Psoas muscle (tissue), 7 donors: ENCODE measurements at regions not wholly inside any gene's neighbourhood (a gene's known extent, or its start where the extent isn't known, plus 50 kb on each side); places are given as distances from the start of the nearest gene placed in this dataset.

Experiments used
- ATAC-seq, 4 donors: fragments of 200-7000 bp; cut with Tn5 transposase; one replicate each; pipeline ENCODE4 v1.9.1; 2020; ENCODE audit warnings: moderate library complexity in 3 of 4, mild to moderate bottlenecking in 2 of 4
- DNase-seq, 2 donors: peaks; one replicate each; pipeline ENCODE4 v3.0.0-alpha.2; 2020
- H3K27ac ChIP-seq: fragments of 200-600 bp; one replicate; pipeline ENCODE4 v1.8.0; 2022
- H3K27me3 ChIP-seq, 3 donors: fragments of 200-600 bp in 1 of 3; one replicate each; pipeline versions ENCODE4 v1.6.1 to v1.8.0; 2013 to 2022; ENCODE audit warnings: low read length in 2 of 3, mild to moderate bottlenecking in 2 of 3, moderate library complexity in 1 of 3; ENCODE audit not compliant: insufficient read depth in 3 of 3
- H3K36me3 ChIP-seq, 2 donors: fragments of 200-600 bp in 1 of 2; one replicate each; pipeline versions ENCODE4 v1.6.1 to v1.8.0; 2013 to 2022; ENCODE audit warnings: low read depth in 1 of 2, mild to moderate bottlenecking in 1 of 2, moderate library complexity in 1 of 2; ENCODE audit not compliant: insufficient read depth in 1 of 2
- H3K4me1 ChIP-seq: fragments of 200-600 bp; one replicate; pipeline ENCODE4 v1.8.0; 2022
- H3K4me3 ChIP-seq: fragments of 200-600 bp; one replicate; pipeline ENCODE4 v1.8.0; 2022; ENCODE audit warnings: mild to moderate bottlenecking
- H3K9me3 ChIP-seq: fragments of 200-600 bp; one replicate; pipeline ENCODE4 v1.8.0; 2022
- WGBS, 3 donors: extraction: QIAGEN DNeasy Blood & Tissue Kit; methylation state at CpG; one replicate each; pipeline versions ENCODE4 v1.1.6 to v1.1.7; 2013; 5-methylcytosine and 5-hydroxymethylcytosine counted together
- intact Hi-C, 2 donors: fragments of 100-400 bp; cut with DNase I; formaldehyde crosslinking; loops; one replicate each; pipeline versions ENCODE4 v1.11.0 to v1.14.2; 2022
- TF ChIP-seq, protein P1 (sequence below): fragments of 200-600 bp; IDR thresholded peaks from one replicate; pipeline ENCODE4 v1.8.0; 2022; ENCODE audit warnings: antibody characterized with exemption
- donor health status: healthy with polysubstance abuse.
- donor health status: DM: no; HTN: no; CAD: no; lungs with moderate emphysema.
- donor health status: Bipolar disorder and iron deficiency.
- donor health status: healthy.
- donor health status: DM: yes; HTN: yes; CAD: no.
- donor health status: DM: no; HTN: no; CAD: no.
- donor health status: DM: yes; HTN: yes; CAD: no.

DNA sequence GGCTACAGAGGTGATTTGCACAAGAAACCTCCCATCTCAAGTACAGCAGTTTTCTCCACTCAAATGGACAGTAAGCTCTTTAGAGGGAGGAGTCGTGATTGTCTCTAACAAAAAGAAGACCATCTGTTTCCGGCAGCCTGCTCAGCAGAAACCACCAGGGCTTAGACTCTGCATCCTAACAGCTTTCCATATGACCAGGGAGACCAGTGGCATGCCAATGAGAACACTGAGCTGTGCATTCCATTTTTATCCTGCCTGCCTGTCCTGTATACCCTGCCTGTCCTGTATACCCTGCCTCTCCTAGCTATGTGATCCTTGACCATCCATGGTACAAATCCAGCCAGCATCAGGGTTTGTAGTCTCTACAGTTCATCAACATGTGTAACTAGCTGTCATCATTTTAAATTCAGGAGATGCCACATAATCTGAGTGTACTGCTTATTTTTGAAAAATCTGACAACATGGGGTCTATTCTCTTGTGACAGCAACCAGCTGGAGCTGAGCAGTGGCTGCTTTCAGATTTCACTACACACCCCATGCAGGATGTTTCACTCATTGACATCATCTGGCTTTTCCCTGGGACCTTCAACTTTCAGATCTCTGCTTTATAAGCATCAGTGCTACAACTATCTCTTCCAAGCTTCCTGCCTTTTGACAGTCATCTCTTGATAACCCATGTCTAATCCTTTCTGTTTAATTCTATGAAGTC is 50.5 kb upstream of the POU2AF2 start:
- no peaks in the 10 kb centered on the region for H3K36me3 ChIP-seq
- no peak for ATAC-seq
- H3K4me3 ChIP-seq = no peak overlapping the region
- H3K27ac ChIP-seq = no peak overlapping the region
- no peaks in the 10 kb centered on the region for H3K9me3 ChIP-seq
- H3K27me3 ChIP-seq = no peaks in the 10 kb centered on the region
- intact Hi-C loops = no loop called here
- DNase-seq = no peak
- WGBS, 3 donors = 70 to 85% (median 83%) methylated on average over 2 of the region's 2 CpGs
- TF ChIP-seq, protein P1, sequence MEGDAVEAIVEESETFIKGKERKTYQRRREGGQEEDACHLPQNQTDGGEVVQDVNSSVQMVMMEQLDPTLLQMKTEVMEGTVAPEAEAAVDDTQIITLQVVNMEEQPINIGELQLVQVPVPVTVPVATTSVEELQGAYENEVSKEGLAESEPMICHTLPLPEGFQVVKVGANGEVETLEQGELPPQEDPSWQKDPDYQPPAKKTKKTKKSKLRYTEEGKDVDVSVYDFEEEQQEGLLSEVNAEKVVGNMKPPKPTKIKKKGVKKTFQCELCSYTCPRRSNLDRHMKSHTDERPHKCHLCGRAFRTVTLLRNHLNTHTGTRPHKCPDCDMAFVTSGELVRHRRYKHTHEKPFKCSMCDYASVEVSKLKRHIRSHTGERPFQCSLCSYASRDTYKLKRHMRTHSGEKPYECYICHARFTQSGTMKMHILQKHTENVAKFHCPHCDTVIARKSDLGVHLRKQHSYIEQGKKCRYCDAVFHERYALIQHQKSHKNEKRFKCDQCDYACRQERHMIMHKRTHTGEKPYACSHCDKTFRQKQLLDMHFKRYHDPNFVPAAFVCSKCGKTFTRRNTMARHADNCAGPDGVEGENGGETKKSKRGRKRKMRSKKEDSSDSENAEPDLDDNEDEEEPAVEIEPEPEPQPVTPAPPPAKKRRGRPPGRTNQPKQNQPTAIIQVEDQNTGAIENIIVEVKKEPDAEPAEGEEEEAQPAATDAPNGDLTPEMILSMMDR = no peak
- H3K4me1 ChIP-seq = no peaks in the 10 kb centered on the region

DNA sequence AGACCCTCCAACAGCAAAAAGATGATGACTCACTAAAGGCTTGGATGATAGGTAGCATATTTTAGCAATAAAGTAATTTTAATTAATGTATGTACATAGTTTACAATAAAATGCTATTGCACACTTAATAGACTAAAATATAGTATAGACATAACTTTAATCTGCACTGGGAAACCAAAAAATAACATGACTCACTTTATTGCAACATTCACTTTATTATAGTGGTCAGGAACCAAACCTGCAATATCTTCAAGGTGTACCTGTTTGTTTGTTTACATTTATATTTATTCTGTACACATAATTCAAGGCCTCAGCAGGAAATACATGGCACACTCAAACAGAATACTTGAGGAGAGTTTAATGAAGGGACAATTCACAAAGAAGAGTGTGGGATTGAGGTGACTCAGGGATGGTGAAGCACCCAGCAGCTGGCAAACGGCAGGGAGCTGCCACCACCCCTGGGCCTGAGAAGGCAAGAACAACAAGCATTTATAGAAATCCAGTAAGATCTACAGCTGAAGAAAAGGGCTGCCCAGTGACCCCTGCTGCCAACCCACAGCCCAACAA is 51.5 kb upstream of the POU2AF2 start:
- no peaks in the 10 kb centered on the region for H3K4me1 ChIP-seq
- no peak overlapping the region for H3K4me3 ChIP-seq
- H3K27ac ChIP-seq = no peak overlapping the region
- H3K9me3 ChIP-seq = no peaks in the 10 kb centered on the region
- no peaks in the 10 kb centered on the region for H3K36me3 ChIP-seq
- DNase-seq (no peak), ATAC-seq (no peak)
- no peaks in the 10 kb centered on the region for H3K27me3 ChIP-seq
- TF ChIP-seq, protein P1 = no peak
- intact Hi-C loops = no loop called here
- 58 to 73% (median 65%) methylated on average over 1 of the region's 1 CpG for WGBS, 3 donors

DNA sequence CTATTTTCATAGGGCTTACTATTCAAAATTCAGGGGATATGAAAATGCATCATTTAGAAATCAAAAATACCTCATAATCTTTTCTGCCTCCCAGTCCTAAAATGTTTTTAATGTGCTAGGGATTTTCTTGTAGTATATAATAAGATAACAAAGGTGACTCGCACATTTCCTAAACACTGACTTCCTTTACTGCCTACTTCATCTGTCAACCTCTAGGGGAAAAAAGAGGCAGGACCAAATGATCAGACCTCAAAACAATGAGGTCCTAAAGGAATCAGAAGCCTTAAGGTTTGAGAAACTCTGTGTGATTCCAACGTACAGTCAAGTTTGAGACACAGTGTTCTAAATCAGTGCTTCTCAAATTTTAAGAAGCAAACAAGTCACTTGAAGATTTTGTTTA is 56.1 kb upstream of the POU2AF2 start:
- Histone ChIP-seq H3K36me3 (no peaks in the 10 kb centered on the region), H3K9me3 (no peaks in the 10 kb centered on the region), H3K27me3 (no peaks in the 10 kb centered on the region), H3K4me3 (no peak overlapping the region), H3K4me1 (no peaks in the 10 kb centered on the region), H3K27ac (no peak overlapping the region)
- intact Hi-C loops = loop anchor here in 1 of 2 donors (2.0 kb wide), 1 partner anchor 65 kb away; no protein-coding TSS in a partner anchor
- TF ChIP-seq, protein P1 = no peak
- ATAC-seq (no peak), DNase-seq (no peak)
- 64 to 66% (median 65%) methylated on average over 2 of the region's 2 CpGs for WGBS, 3 donors

DNA sequence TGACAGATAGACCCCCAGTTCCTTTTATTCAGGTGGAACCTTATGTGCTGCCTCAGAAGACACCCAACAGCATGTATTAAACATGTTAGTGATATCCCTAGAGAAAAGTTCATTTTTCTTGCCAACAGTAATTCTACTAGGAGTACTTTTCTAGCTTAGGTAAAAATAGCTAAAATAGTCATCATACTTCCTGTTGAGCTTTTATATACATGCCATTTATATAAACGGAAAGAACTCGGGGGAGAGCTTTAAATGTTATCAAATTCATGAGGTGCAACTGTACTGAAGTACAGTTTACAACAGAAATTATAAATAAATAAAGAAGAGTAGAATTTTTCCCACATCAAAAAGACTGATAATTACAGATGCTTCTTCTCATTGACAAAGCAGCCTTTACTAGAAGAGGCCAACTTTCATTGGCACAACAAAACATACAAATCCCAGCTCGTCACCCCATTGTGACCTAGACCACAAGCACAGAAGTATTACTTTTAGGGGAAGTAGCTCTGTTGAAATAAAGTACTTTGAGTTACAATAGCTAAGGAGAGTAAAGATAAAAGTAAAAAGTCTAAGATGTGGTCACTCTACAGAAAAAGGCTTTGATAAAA is 59.1 kb upstream of the POU2AF2 start:
- Histone ChIP-seq H3K27ac (no peak overlapping the region), H3K27me3 (no peaks in the 10 kb centered on the region), H3K36me3 (no peaks in the 10 kb centered on the region), H3K4me3 (no peak overlapping the region), H3K4me1 (no peaks in the 10 kb centered on the region), H3K9me3 (no peaks in the 10 kb centered on the region)
- 61 to 66% (median 63%) methylated on average over 3 of the region's 3 CpGs for WGBS, 3 donors
- no peak for ATAC-seq
- intact Hi-C loops = no loop called here
- TF ChIP-seq, protein P1 = no peak
- DNase-seq = no peak
